OCI-LY1 (cell line): ENCODE measurements at regions not wholly inside any gene's neighbourhood (a gene's known extent, or its start where the extent isn't known, plus 50 kb on each side); places are given as distances from the start of the nearest gene placed in this dataset.

ENCODE experiments used
- H2AFZ ChIP-seq: fragments of 200-600 bp; sonication (generic), shearing (Covaris generic); 2 replicates; pipeline ENCODE4 v1.6.0; 2014; ENCODE audit warnings: antibody characterized with exemption, mild to moderate bottlenecking, low read length
- H3F3A ChIP-seq: fragments of 200-600 bp; sonication (generic), shearing (Covaris generic); 2 replicates; pipeline ENCODE4 v1.6.0; 2014; ENCODE audit warnings: mild to moderate bottlenecking, antibody characterized with exemption, low read length, moderate library complexity; ENCODE audit not compliant: insufficient read depth
- H3K27ac ChIP-seq: fragments of 200-600 bp; sonication (generic); 2 replicates; pipeline ENCODE4 v1.5.1; 2014; ENCODE audit warnings: low read length, mixed run types, mild to moderate bottlenecking, low read depth; ENCODE audit not compliant: poor library complexity, severe bottlenecking
- H3K27me3 ChIP-seq: fragments of 200-600 bp; sonication (generic); 2 replicates; pipeline ENCODE4 v1.6.0; 2014; ENCODE audit warnings: antibody characterized with exemption, mild to moderate bottlenecking, low read length, moderate library complexity; ENCODE audit not compliant: insufficient read depth
- H3K36me3 ChIP-seq: fragments of 200-600 bp; sonication (generic); 2 replicates; pipeline ENCODE4 v1.6.1; 2014; ENCODE audit warnings: mild to moderate bottlenecking, antibody characterized with exemption, low read length, moderate library complexity, mixed read lengths; ENCODE audit not compliant: insufficient read depth
- H3K4me1 ChIP-seq: fragments of 200-600 bp; sonication (generic); 2 replicates; pipeline ENCODE4 v1.5.1; 2014; ENCODE audit warnings: mild to moderate bottlenecking, low read length, moderate library complexity; ENCODE audit not compliant: insufficient read depth, severe bottlenecking
- H3K4me2 ChIP-seq: fragments of 200-600 bp; sonication (generic), shearing (Covaris generic); 2 replicates; pipeline ENCODE4 v1.6.1; 2014; ENCODE audit warnings: low read length
- H3K4me3 ChIP-seq: fragments of 200-600 bp; sonication (generic); 2 replicates; pipeline ENCODE4 v1.5.1; 2014; ENCODE audit warnings: low read length, low read depth, mild to moderate bottlenecking, mixed read lengths; ENCODE audit not compliant: poor library complexity, severe bottlenecking
- H3K79me2 ChIP-seq: fragments of 200-600 bp; shearing (Covaris generic); 2 replicates; pipeline ENCODE4 v1.6.1; 2016; ENCODE audit warnings: mixed run types, low read length, mixed read lengths; ENCODE audit not compliant: insufficient read depth
- H3K9ac ChIP-seq: fragments of 200-600 bp; sonication (generic), shearing (Covaris generic); 2 replicates; pipeline ENCODE4 v1.6.1; 2014; ENCODE audit warnings: mild to moderate bottlenecking, low read length, mixed read lengths
- H3K9me2 ChIP-seq: fragments of 200-600 bp; sonication (generic), shearing (Covaris generic); 2 replicates; pipeline ENCODE4 v1.6.1; 2014; ENCODE audit warnings: low read depth, mild to moderate bottlenecking, low read length, mixed read lengths
- H3K9me3 ChIP-seq: fragments of 200-600 bp; shearing (Covaris generic); 2 replicates; pipeline ENCODE4 v1.6.1; 2014; ENCODE audit warnings: low read length, mixed read lengths
- H4K20me1 ChIP-seq: fragments of 200-600 bp; sonication (generic), shearing (Covaris generic); 2 replicates; pipeline ENCODE4 v1.6.0; 2016; ENCODE audit warnings: mild to moderate bottlenecking, low read length; ENCODE audit not compliant: insufficient read depth
- EZH2 ChIP-seq: fragments of 200-600 bp; sonication (generic), shearing (Covaris generic); IDR thresholded peaks from 2 replicates; pipeline ENCODE4 v1.8.0; 2017; ENCODE audit warnings: borderline replicate concordance, mixed run types, mild to moderate bottlenecking, antibody characterized with exemption, low read length, moderate library complexity, mixed read lengths
- TF ChIP-seq, protein P1 (sequence below): fragments of 200-600 bp; sonication (generic), shearing (Covaris generic); IDR thresholded peaks from 2 replicates; pipeline ENCODE4 v1.5.1; 2017; ENCODE audit warnings: mild to moderate bottlenecking, antibody characterized with exemption, low read length, moderate library complexity, mixed read lengths

DNA sequence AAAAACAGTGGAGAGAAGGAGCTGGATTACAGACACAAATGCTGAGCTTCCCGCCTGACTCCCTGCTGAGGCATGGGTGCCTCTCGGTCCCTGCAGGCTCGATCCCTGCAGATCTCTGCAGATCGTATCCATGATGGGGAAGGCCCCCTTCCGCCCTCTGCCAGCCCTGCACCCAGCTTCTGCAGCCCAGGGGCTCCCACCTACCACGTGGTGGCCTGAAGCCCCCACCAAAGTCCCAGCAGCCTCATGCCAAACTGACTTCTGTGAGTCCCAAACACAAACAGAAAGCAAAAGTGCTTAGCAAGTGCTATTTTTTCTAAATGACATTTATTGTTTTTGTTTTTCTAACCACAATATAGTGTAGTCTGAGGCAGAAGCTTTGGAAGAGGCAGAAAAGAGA, 127.1 kb upstream of the CHST15 start:
- H3K79me2 ChIP-seq, result no peaks in the 10 kb centered on the region
- no peaks in the 10 kb centered on the region for H3K9me2 ChIP-seq
- H2AFZ ChIP-seq, result no peak overlapping the region
- no peak overlapping the region for H3K4me3 ChIP-seq
- H3K4me1 ChIP-seq, result peaks cover 28% of the 10 kb centered on the region
- no peak overlapping the region for H3K9ac ChIP-seq
- TF ChIP-seq, protein P1, sequence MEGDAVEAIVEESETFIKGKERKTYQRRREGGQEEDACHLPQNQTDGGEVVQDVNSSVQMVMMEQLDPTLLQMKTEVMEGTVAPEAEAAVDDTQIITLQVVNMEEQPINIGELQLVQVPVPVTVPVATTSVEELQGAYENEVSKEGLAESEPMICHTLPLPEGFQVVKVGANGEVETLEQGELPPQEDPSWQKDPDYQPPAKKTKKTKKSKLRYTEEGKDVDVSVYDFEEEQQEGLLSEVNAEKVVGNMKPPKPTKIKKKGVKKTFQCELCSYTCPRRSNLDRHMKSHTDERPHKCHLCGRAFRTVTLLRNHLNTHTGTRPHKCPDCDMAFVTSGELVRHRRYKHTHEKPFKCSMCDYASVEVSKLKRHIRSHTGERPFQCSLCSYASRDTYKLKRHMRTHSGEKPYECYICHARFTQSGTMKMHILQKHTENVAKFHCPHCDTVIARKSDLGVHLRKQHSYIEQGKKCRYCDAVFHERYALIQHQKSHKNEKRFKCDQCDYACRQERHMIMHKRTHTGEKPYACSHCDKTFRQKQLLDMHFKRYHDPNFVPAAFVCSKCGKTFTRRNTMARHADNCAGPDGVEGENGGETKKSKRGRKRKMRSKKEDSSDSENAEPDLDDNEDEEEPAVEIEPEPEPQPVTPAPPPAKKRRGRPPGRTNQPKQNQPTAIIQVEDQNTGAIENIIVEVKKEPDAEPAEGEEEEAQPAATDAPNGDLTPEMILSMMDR, result no peak
- TF ChIP-seq EZH2, result no peak
- no peaks in the 10 kb centered on the region for H4K20me1 ChIP-seq
- H3K9me3 ChIP-seq, result no peaks in the 10 kb centered on the region
- H3F3A ChIP-seq, result peaks cover 1% of the 10 kb centered on the region; the same call in 1 of the 2 replicates
- H3K36me3 ChIP-seq, result no peaks in the 10 kb centered on the region
- no peak overlapping the region for H3K27ac ChIP-seq
- no peaks in the 10 kb centered on the region for H3K27me3 ChIP-seq
- no peak overlapping the region for H3K4me2 ChIP-seq

DNA sequence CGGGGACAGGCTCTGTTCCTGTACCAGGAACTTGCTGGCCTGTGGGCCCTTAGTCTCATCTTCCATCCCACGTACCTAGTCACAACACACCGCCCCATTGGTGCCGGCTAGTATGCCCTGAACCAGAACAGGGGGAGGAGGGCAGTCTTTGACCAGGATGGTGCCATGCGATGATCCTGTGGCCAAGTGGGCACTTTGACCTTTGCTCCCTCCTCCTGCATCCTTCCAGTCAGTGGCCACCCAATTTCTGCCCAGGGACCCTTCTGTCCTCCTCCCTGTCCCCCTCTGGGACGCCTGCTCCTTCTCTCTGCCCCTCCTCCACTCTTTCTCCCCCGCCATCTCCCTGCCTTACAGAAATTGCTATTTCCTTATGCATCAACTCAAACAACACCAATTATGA, 126.3 kb upstream of the CHST15 start:
- no peak overlapping the region for H3K9ac ChIP-seq
- H3K27ac ChIP-seq, result no peak overlapping the region
- H3K4me1 ChIP-seq, result peaks cover 28% of the 10 kb centered on the region
- no peaks in the 10 kb centered on the region for H3K79me2 ChIP-seq
- no peaks in the 10 kb centered on the region; the same call in 1 of the 2 replicates for H3K27me3 ChIP-seq
- H3K9me3 ChIP-seq, result no peaks in the 10 kb centered on the region
- no peaks in the 10 kb centered on the region for H3K9me2 ChIP-seq
- no peak overlapping the region for H3K4me2 ChIP-seq
- H2AFZ ChIP-seq, result no peak overlapping the region
- no peaks in the 10 kb centered on the region for H4K20me1 ChIP-seq
- H3K4me3 ChIP-seq, result no peak overlapping the region
- no peak for TF ChIP-seq EZH2
- TF ChIP-seq, protein P1, result no peak
- H3F3A ChIP-seq, result no peaks in the 10 kb centered on the region
- H3K36me3 ChIP-seq, result no peaks in the 10 kb centered on the region; the same call in 1 of the 2 replicates

DNA sequence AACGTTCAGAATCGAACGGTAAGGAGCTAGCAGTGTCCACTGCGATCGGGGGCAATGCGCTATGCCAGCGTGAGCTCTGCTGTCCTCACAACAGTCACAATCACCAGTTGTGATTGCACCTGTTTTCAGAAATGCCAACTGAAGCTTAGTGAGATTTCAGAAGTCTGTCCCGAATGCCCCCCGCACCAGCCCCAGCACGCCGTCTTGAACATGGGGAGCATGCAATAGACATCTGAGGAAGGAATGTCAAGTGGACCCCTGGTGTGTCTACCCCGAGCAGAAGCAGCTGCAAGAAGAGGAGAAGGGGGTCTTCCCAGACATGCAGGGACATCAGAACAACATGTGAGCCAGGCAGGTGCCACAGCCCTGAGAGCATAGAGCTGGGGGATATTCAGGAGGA, 125.7 kb upstream of the CHST15 start:
- no peaks in the 10 kb centered on the region; the same call in 1 of the 2 replicates for H3K36me3 ChIP-seq
- no peaks in the 10 kb centered on the region for H3F3A ChIP-seq
- H3K9me2 ChIP-seq, result no peaks in the 10 kb centered on the region
- no peak overlapping the region for H3K27ac ChIP-seq
- no peak overlapping the region for H3K4me3 ChIP-seq
- H3K9me3 ChIP-seq, result no peaks in the 10 kb centered on the region
- H3K9ac ChIP-seq, result no peak overlapping the region
- H2AFZ ChIP-seq, result no peak overlapping the region
- H3K79me2 ChIP-seq, result no peaks in the 10 kb centered on the region
- TF ChIP-seq, protein P1, result no peak
- no peak for TF ChIP-seq EZH2
- H4K20me1 ChIP-seq, result no peaks in the 10 kb centered on the region
- H3K4me2 ChIP-seq, result no peak overlapping the region
- no peaks in the 10 kb centered on the region; the same call in 1 of the 2 replicates for H3K27me3 ChIP-seq
- peaks cover 28% of the 10 kb centered on the region for H3K4me1 ChIP-seq
